T-helper 1 cell treated with Interleukin-12 subunit alpha and Interleukin-12 subunit beta and Interleukin-4 antibody, amounts not matched to agents 30 ng/mL and 1 ng/mL, for 36 hours (primary cell): ENCODE measurements at regions not wholly inside any gene's neighbourhood (a gene's known extent, or its start where the extent isn't known, plus 50 kb on each side); places are given as distances from the start of the nearest gene placed in this dataset.

Experiments used
- intact Hi-C: fragments of 100-400 bp; cut with micrococcal nuclease; formaldehyde crosslinking; loops from one replicate; pipeline ENCODE4 v1.15.1; 2024

GRCh38 chr5:82348784-82349425, 70.8 kb upstream of the RPS23 start:
- intact Hi-C loops: no loop called here

GRCh38 chr5:82347201-82347865, 69.2 kb upstream of the RPS23 start:
- intact Hi-C loops: no loop called here

- intact Hi-C loops: no loop called here
Measured at GRCh38 chr5:82346399-82347165, 68.4 kb upstream of the RPS23 start.

GRCh38 chr5:82345108-82345507, 67.0 kb upstream of the RPS23 start:
- intact Hi-C loops: no loop called here

- intact Hi-C loops: no loop called here
Measured at GRCh38 chr5:82341325-82341724, 63.2 kb upstream of the RPS23 start.

- intact Hi-C loops: no loop called here
Measured at GRCh38 chr5:82340799-82341198, 62.6 kb upstream of the RPS23 start.

- intact Hi-C loops: no loop called here
Measured at GRCh38 chr5:82339792-82340191, 61.6 kb upstream of the RPS23 start.

- intact Hi-C loops: no loop called here
Measured at GRCh38 chr5:82338771-82339373, 60.7 kb upstream of the RPS23 start.

- intact Hi-C loops: no loop called here
Measured at GRCh38 chr5:82336959-82337351, 58.8 kb upstream of the RPS23 start.

- intact Hi-C loops: no loop called here
Measured at GRCh38 chr5:82336226-82336958, 58.2 kb upstream of the RPS23 start.

- intact Hi-C loops: no loop called here
Measured at GRCh38 chr5:82335806-82336205, 57.7 kb upstream of the RPS23 start.

- intact Hi-C loops: no loop called here
Measured at GRCh38 chr5:82334856-82335255, 56.7 kb upstream of the RPS23 start.

- intact Hi-C loops: no loop called here
Measured at GRCh38 chr5:82334085-82334692, 56.0 kb upstream of the RPS23 start.

- intact Hi-C loops: no loop called here
Measured at GRCh38 chr5:82332886-82333615, 54.9 kb upstream of the RPS23 start.

- intact Hi-C loops: no loop called here
Measured at GRCh38 chr5:82332064-82332855, 54.1 kb upstream of the RPS23 start.

- intact Hi-C loops: no loop called here
Measured at GRCh38 chr5:82331557-82331956, 53.4 kb upstream of the RPS23 start.

GRCh38 chr5:82330530-82331270, 52.5 kb upstream of the RPS23 start:
- intact Hi-C loops: no loop called here

- intact Hi-C loops: no loop called here
Measured at GRCh38 chr5:82329393-82329792, 51.2 kb upstream of the RPS23 start.
